HCT116 (cell line): ENCODE measurements at regions not wholly inside any gene's neighbourhood (a gene's known extent, or its start where the extent isn't known, plus 50 kb on each side); places are given as distances from the start of the nearest gene placed in this dataset.

Experiments
- ATAC-seq: fragments of 200-7000 bp; cut with Tn5 transposase; 2 replicates; pipeline ENCODE4 v1.9.1; 2020; ENCODE audit warnings: mild to moderate bottlenecking, moderate library complexity
- BruUV-seq: library from RNA; stranded (reverse); fragments of 400-500 nt; replicated peaks from 2 replicates; lab custom pipeline; 2021; lab: Mats Ljungman, UMichigan
- CTCF ChIA-PET: fragments of 300-600 bp; sonication (Branson Sonifier 250); formaldehyde crosslinking; loops from one replicate; lab custom pipeline; 2021; ENCODE audit warnings: antibody characterized with exemption; lab: Charles Lee
- POLR2A ChIA-PET: fragments of 300-600, 350-600 bp; sonication (Branson Sonifier 250); formaldehyde crosslinking; loops from one replicate; lab custom pipeline; 2021; ENCODE audit warnings: antibody characterized with exemption; lab: Charles Lee
- RAD21 ChIA-PET, 2 experiments: fragments of 300-600 bp; sonication (Branson Sonifier 250); formaldehyde crosslinking; loops; one replicate each; lab custom pipeline; 2023; ENCODE audit warnings: low total read pairs in 2 of 2; ENCODE audit not compliant: uncharacterized antibody in 2 of 2, unreplicated experiment in 2 of 2, low non-redundant PET in 1 of 2; lab: Charles Lee
- DNase-seq: peaks from one replicate; pipeline ENCODE4 v3.0.0-alpha.2; 2010; ENCODE audit warnings: low read depth, low spot score
- H2AFZ ChIP-seq: fragments of 200-600 bp; shearing (Covaris generic), sonication (generic); 2 replicates; pipeline ENCODE4 v1.6.1; 2017; ENCODE audit warnings: low read depth, mixed run types, mixed read lengths, antibody characterized with exemption, low read length; ENCODE audit not compliant: poor library complexity, severe bottlenecking
- H3K27ac ChIP-seq: 2 replicates; pipeline ENCODE4 v1.5.1; 2012; ENCODE audit warnings: low read depth, low read length
- H3K27me3 ChIP-seq: fragments of 200-600 bp; sonication (generic); 2 replicates; pipeline ENCODE4 v1.6.1; 2016; ENCODE audit warnings: mixed run types, low read length, mixed read lengths; ENCODE audit not compliant: insufficient read depth
- H3K36me3 ChIP-seq, 2 experiments: fragments of 200-500 bp in 1 of 2; fragments of 200-600 bp in 1 of 2; sonication (Bioruptor generic) in 1 of 2; sonication (generic) in 1 of 2; 2 replicates each; pipeline versions ENCODE4 v1.5.1 to v1.6.1; 2014 to 2016; ENCODE audit warnings: low read length in 2 of 2, inconsistent platforms in 1 of 2, mixed read lengths in 1 of 2, mixed run types in 1 of 2; ENCODE audit not compliant: insufficient read depth in 2 of 2, control insufficient read depth in 1 of 2
- H3K4me1 ChIP-seq, 2 experiments: fragments of 200-600 bp in 1 of 2; sonication (generic) in 1 of 2; 2 replicates each; pipeline versions ENCODE4 v1.5.1 to v1.6.1; 2012 to 2017; ENCODE audit warnings: low read length in 2 of 2, inconsistent platforms in 1 of 2, mild to moderate bottlenecking in 1 of 2, mixed read lengths in 1 of 2, mixed run types in 1 of 2, moderate library complexity in 1 of 2; ENCODE audit not compliant: insufficient read depth in 2 of 2, control insufficient read depth in 1 of 2
- H3K4me2 ChIP-seq: fragments of 200-600 bp; sonication (generic); 2 replicates; pipeline ENCODE4 v1.6.1; 2017; ENCODE audit warnings: mixed run types, low read length, mixed read lengths
- H3K4me3 ChIP-seq, 2 experiments: fragments of 200-600 bp in 1 of 2; sonication (generic) in 1 of 2; replicated peaks in 1 of 2; 2 replicates each; pipeline ENCODE4 v1.5.1; 2011 to 2016; ENCODE audit warnings: low read length in 2 of 2, control low read depth in 1 of 2, low read depth in 1 of 2, mild to moderate bottlenecking in 1 of 2, mixed read lengths in 1 of 2, mixed run types in 1 of 2
- H3K79me2 ChIP-seq: fragments of 200-600 bp; sonication (generic); 2 replicates; pipeline ENCODE4 v1.6.1; 2017; ENCODE audit warnings: mild to moderate bottlenecking, mixed run types, low read length, moderate library complexity, mixed read lengths; ENCODE audit not compliant: insufficient read depth
- H3K9ac ChIP-seq: fragments of 200-600 bp; sonication (generic); 2 replicates; pipeline ENCODE4 v1.6.1; 2016; ENCODE audit warnings: low read length, mixed read lengths
- H3K9me2 ChIP-seq: fragments of 200-600 bp; sonication (generic), shearing (Covaris generic); 2 replicates; pipeline ENCODE4 v1.6.1; 2017; ENCODE audit warnings: mixed run types, mild to moderate bottlenecking, moderate library complexity; ENCODE audit not compliant: insufficient read depth
- H3K9me3 ChIP-seq, 2 experiments: fragments of 200-500 bp in 1 of 2; fragments of 200-600 bp in 1 of 2; sonication (Bioruptor generic) in 1 of 2; sonication (generic) in 1 of 2; 2 replicates each; pipeline ENCODE4 v1.6.1; 2014 to 2017; ENCODE audit warnings: low read length in 2 of 2, mixed read lengths in 2 of 2, inconsistent platforms in 1 of 2, low read depth in 1 of 2, mild to moderate bottlenecking in 1 of 2, mixed run types in 1 of 2, moderate library complexity in 1 of 2; ENCODE audit not compliant: control insufficient read depth in 1 of 2, insufficient read depth in 1 of 2
- H4K20me1 ChIP-seq: fragments of 200-600 bp; sonication (generic), shearing (Covaris generic); 2 replicates; pipeline ENCODE4 v1.6.1; 2017; ENCODE audit warnings: mixed run types, mild to moderate bottlenecking, moderate library complexity; ENCODE audit not compliant: insufficient read depth
- ATF3 ChIP-seq: IDR thresholded peaks from 2 replicates; pipeline ENCODE4 v1.6.1; 2012
- CBX3 ChIP-seq: IDR thresholded peaks from 2 replicates; pipeline ENCODE4 v1.6.1; 2012; ENCODE audit warnings: low read depth
- ELF1 ChIP-seq: IDR thresholded peaks from 2 replicates; pipeline ENCODE4 v1.6.1; 2012; ENCODE audit warnings: low read depth, borderline replicate concordance
- EZH2 ChIP-seq: fragments of 200-600 bp; sonication (generic); IDR thresholded peaks from 2 replicates; pipeline ENCODE4 v1.6.1; 2017; ENCODE audit warnings: antibody characterized with exemption, mixed run types
- EZH2phosphoT487 ChIP-seq: fragments of 200-600 bp; IDR thresholded peaks from 2 replicates; pipeline ENCODE4 v1.6.1; 2018; ENCODE audit warnings: antibody characterized with exemption, borderline replicate concordance
- FOSL1 ChIP-seq: IDR thresholded peaks from 2 replicates; pipeline ENCODE4 v1.6.1; 2012; ENCODE audit warnings: low read depth
- JUND ChIP-seq: IDR thresholded peaks from 2 replicates; pipeline ENCODE4 v1.6.1; 2012
- MAX ChIP-seq: IDR thresholded peaks from 2 replicates; pipeline ENCODE4 v1.6.1; 2012
- POLR2AphosphoS5 ChIP-seq: IDR thresholded peaks from 2 replicates; pipeline ENCODE4 v1.6.1; 2011; ENCODE audit warnings: mild to moderate bottlenecking, low read depth, low read length, moderate library complexity
- RAD21 ChIP-seq: IDR thresholded peaks from 2 replicates; pipeline ENCODE4 v1.6.1; 2012; ENCODE audit warnings: low read depth, mild to moderate bottlenecking
- REST ChIP-seq: IDR thresholded peaks from 2 replicates; pipeline ENCODE4 v1.6.1; 2012; ENCODE audit warnings: low read depth
- SP1 ChIP-seq: IDR thresholded peaks from 2 replicates; pipeline ENCODE4 v1.6.1; 2012; ENCODE audit warnings: low read depth
- TCF7L2 ChIP-seq: IDR thresholded peaks from 2 replicates; pipeline ENCODE4 v1.7.0; 2011; ENCODE audit warnings: borderline replicate concordance, inconsistent platforms; ENCODE audit not compliant: insufficient read depth, insufficient read length; ENCODE audit errors: extremely low read depth
- YY1 ChIP-seq: IDR thresholded peaks from 2 replicates; pipeline ENCODE4 v1.6.1; 2011; ENCODE audit warnings: low read length, low read depth, moderate library complexity, mild to moderate bottlenecking; ENCODE audit not compliant: insufficient replicate concordance; ENCODE audit errors: extremely low read depth
- ZBTB33 ChIP-seq: IDR thresholded peaks from 2 replicates; pipeline ENCODE4 v1.6.1; 2011; ENCODE audit warnings: mild to moderate bottlenecking, low read length, moderate library complexity; ENCODE audit not compliant: insufficient replicate concordance; ENCODE audit errors: extremely low read depth
- ZNF274 ChIP-seq: fragments of 200-500 bp; sonication (Bioruptor generic); IDR thresholded peaks from 2 replicates; pipeline ENCODE4 v1.6.1; 2014; ENCODE audit warnings: mild to moderate bottlenecking, low read depth, low read length, inconsistent platforms
- intact Hi-C: fragments of 100-400 bp; cut with micrococcal nuclease; formaldehyde crosslinking; loops from 2 replicates; pipeline ENCODE4 v1.10.0; 2022

- ChIA-PET CTCF (no interaction called here), RAD21 (no interaction called here), POLR2A (no interaction called here)
- no peak overlapping the region for H3K9ac ChIP-seq
- H3K79me2 ChIP-seq: no peaks in the 10 kb centered on the region
- ATAC-seq (no peak), DNase-seq (no peak)
- intact Hi-C loops: no loop called here
- no peaks in the 10 kb centered on the region for H4K20me1 ChIP-seq
- H3K36me3 ChIP-seq: no peaks in the 10 kb centered on the region
- H2AFZ ChIP-seq: no peak overlapping the region
- H3K4me3 ChIP-seq: no peak overlapping the region
- H3K4me2 ChIP-seq: no peak overlapping the region
- TF ChIP-seq CBX3 (no peak), YY1 (no peak)
- no peaks in the 10 kb centered on the region for H3K4me1 ChIP-seq
- peaks cover 0 to 5% of the 10 kb centered on the region in 2 experiments; a peak in 1 of 4 replicates for H3K9me3 ChIP-seq
- no TSS peak for BruUV-seq
- H3K27ac ChIP-seq: no peak overlapping the region
- H3K9me2 ChIP-seq: no peaks in the 10 kb centered on the region
- no peaks in the 10 kb centered on the region for H3K27me3 ChIP-seq
These were observed 203.2 kb downstream of the FAM43A start for GRCh38 chr3:194888916-194889315.

GRCh38 chr3:194890091-194890490 is 204.4 kb downstream of the FAM43A start:
- no peak for TF ChIP-seq ATF3
- TF ChIP-seq FOSL1: no peak
- no peak for TF ChIP-seq ELF1
- no peak for TF ChIP-seq SP1
- no peak for TF ChIP-seq EZH2
- no peak for TF ChIP-seq JUND
- TF ChIP-seq ZBTB33: no peak
- TF ChIP-seq YY1: no peak
- TF ChIP-seq ZNF274: no peak
- no peak for TF ChIP-seq EZH2phosphoT487
- TF ChIP-seq TCF7L2: no peak
- no peak for TF ChIP-seq REST
- no peak for TF ChIP-seq CBX3
- no peak for TF ChIP-seq POLR2AphosphoS5
- TF ChIP-seq MAX: no peak
- no peak for TF ChIP-seq RAD21
- Histone ChIP-seq H2AFZ (no peak overlapping the region), H3K27me3 (no peaks in the 10 kb centered on the region), H3K4me2 (no peak overlapping the region), H3K4me3 (no peak overlapping the region), H3K9me3 (no peaks in the 10 kb centered on the region), H3K36me3 (no peaks in the 10 kb centered on the region), H3K9ac (no peak overlapping the region), H4K20me1 (no peaks in the 10 kb centered on the region), H3K9me2 (no peaks in the 10 kb centered on the region), H3K27ac (no peak overlapping the region), H3K79me2 (no peaks in the 10 kb centered on the region), H3K4me1 (no peaks in the 10 kb centered on the region)
- CTCF ChIA-PET: no interaction called here
- RAD21 ChIA-PET: no interaction called here
- POLR2A ChIA-PET: no interaction called here
- ATAC-seq (no peak), DNase-seq (no peak)
- intact Hi-C loops: no loop called here
- BruUV-seq: no TSS peak
